ENCODE measurements at regions not wholly inside any gene's neighbourhood (a gene's known extent, or its start where the extent isn't known, plus 50 kb on each side); places are given as distances from the start of the nearest gene placed in this dataset.
"Not testable (repeated sequence)": the region's sequence is repeated elsewhere in the genome, so short reads cannot be mapped to it uniquely, and the experiment has no call there.

DNA sequence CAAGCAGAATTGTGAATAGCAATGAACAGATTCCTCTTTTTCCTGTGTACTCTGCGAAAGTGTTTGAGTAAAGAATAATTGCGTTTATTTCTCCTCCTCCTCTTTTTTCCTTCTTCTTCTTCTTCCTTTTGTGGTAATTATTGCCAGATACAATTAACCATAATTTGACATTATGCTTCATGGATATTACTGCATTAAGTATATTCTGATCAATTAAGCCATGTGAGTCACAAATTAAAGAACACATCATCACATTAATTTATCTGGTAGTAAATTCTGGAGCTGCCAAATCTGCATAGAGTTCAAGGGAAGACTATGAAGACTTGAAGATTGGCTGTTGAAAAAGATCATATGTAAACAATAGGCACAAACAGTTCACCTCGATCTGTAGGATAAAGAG, 72.9 kb upstream of the TFPI start:
- Histone ChIP-seq H3K36me3 (ENCODE audit: insufficient read depth, insufficient read length, low read length) (no peaks in the 10 kb centered on the region), H3K27me3 (ENCODE audit: insufficient read depth, insufficient read length) (no peaks in the 10 kb centered on the region), H3K4me1 (ENCODE audit: insufficient read depth, insufficient read length) (no peaks in the 10 kb centered on the region), H3K9ac (ENCODE audit: insufficient read length, low read depth) (no peak overlapping the region), H3K4me3 (ENCODE audit: insufficient read length, low read depth) (no peak overlapping the region), H3K9me3 (ENCODE audit: insufficient read depth, low read length) (peaks cover 17% of the 10 kb centered on the region)
- no peak for DNase-seq (ENCODE audit: low read depth, low spot score)
- TF ChIP-seq ZNF274 (IDR thresholded peaks at IDR 0.05; ENCODE audit: low read depth, low read length) (no peak), YY1 (IDR thresholded peaks at IDR 0.05; ENCODE audit: insufficient read depth, insufficient read length) (no peak), SUZ12 (IDR thresholded peaks at IDR 0.05; ENCODE audit: extremely low read depth, insufficient read depth, insufficient read length) (no peak)

DNA sequence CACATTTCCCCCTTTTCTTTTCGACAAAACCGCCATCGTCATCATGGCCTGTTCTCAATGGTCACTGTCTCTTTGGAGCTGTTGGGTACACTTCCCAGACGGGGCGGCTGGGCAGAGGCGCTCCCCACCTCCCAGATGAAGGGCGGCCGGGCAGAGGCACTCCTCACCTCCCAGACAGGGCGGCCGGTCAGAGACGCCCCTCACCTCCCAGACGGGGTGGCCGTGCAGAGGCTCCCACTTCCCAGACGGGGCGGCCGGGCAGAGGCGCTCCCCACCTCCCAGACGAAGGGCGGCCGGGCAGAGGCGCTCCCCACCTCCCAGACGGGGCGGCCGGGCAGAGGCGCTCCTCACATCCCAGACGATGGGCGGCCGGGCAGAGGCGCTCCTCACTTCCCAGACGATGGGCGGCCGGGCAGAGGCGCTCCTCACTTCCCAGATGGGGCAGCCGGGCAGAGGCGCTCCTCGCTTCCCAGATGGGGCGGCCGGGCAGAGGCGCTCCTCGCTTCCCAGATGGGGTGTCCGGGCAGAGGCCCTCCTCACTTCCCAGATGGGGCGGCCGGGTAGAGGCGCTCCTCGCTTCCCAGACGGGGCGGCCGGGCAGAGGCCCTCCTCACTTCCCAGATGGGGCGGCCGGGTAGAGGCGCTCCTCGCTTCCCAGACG, 82.6 kb upstream of the TFPI start:
- not testable (repeated sequence) for H3K27me3 ChIP-seq (ENCODE audit: insufficient read depth, insufficient read length); H3K9ac ChIP-seq (ENCODE audit: insufficient read length, low read depth); DNase-seq (ENCODE audit: low read depth, low spot score); H3K4me3 ChIP-seq (ENCODE audit: insufficient read length, low read depth); H3K36me3 ChIP-seq (ENCODE audit: insufficient read depth, insufficient read length, low read length); H3K4me1 ChIP-seq (ENCODE audit: insufficient read depth, insufficient read length)
- H3K9me3 ChIP-seq (ENCODE audit: insufficient read depth, low read length) = peaks cover 13% of the 10 kb centered on the region

DNA sequence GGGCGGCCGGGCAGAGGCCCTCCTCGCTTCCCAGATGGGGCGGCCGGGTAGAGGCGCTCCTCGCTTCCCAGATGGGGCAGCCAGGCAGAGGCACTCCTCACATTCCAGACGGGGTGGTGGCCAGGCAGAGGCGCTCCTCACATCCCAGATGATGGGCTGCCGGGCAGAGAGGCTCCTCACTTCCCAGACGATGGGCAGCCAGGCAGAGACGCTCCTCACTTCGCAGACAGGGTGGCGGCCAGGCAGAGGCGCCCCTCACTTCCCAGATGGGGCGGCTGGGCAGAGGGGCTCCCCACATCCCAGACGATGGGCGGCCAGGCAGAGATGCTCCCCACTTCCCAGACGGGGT, 83.1 kb upstream of the TFPI start:
- not testable (repeated sequence) for H3K4me3 ChIP-seq (ENCODE audit: insufficient read length, low read depth); H3K4me1 ChIP-seq (ENCODE audit: insufficient read depth, insufficient read length); H3K36me3 ChIP-seq (ENCODE audit: insufficient read depth, insufficient read length, low read length); H3K27me3 ChIP-seq (ENCODE audit: insufficient read depth, insufficient read length); DNase-seq (ENCODE audit: low read depth, low spot score); H3K9ac ChIP-seq (ENCODE audit: insufficient read length, low read depth)
- H3K9me3 ChIP-seq (ENCODE audit: insufficient read depth, low read length) = peaks cover 13% of the 10 kb centered on the region

DNA sequence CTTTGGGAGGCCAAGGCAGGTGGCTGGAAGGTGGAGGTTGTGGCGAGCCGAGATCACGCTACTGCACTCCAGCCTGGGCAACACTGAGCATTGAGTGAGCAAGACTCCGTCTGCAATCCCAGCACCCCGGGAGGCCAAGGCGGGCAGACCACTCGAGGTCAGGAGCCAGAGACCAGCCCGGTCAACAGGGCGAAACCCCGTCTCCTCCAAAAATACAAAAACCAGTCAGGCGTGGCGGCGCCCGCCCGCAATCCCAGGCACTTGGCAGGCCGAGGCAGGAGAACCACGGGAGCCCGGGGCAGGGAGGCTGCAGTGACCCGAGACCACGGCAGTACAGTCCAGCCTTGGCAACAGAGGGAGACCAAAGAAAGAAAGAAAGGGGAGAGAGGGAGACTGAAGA, 83.5 kb upstream of the TFPI start:
- not testable (repeated sequence) for H3K4me1 ChIP-seq (ENCODE audit: insufficient read depth, insufficient read length); H3K36me3 ChIP-seq (ENCODE audit: insufficient read depth, insufficient read length, low read length); DNase-seq (ENCODE audit: low read depth, low spot score)

DNA sequence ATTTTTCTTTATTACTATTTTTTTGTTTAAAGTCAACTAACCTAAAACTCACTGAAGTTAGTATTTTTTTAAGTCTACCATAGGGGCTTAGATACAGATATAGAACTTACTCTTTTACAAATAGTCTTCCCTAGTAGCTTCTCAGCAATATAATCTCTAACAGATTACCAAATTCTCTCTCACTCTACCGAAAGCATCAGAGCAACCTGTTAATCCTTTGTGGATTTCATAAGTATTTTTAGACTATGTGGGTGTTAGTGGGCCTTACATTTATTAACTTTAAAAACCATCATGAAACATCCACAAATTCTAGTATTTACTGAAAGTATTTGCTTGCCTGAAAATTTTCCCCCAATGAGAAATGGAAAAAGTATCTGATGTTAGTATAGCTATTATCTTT, 84.6 kb upstream of the TFPI start:
- H3K4me1 ChIP-seq (ENCODE audit: insufficient read depth, insufficient read length) = no peaks in the 10 kb centered on the region
- H3K27me3 ChIP-seq (ENCODE audit: insufficient read depth, insufficient read length) = no peaks in the 10 kb centered on the region
- no peak for DNase-seq (ENCODE audit: low read depth, low spot score)
- TF ChIP-seq ZNF274 (IDR thresholded peaks at IDR 0.05; ENCODE audit: low read depth, low read length) (no peak), YY1 (IDR thresholded peaks at IDR 0.05; ENCODE audit: insufficient read depth, insufficient read length) (no peak), SUZ12 (IDR thresholded peaks at IDR 0.05; ENCODE audit: extremely low read depth, insufficient read depth, insufficient read length) (no peak)
- H3K36me3 ChIP-seq (ENCODE audit: insufficient read depth, insufficient read length, low read length) = no peaks in the 10 kb centered on the region
- no peak overlapping the region for H3K9ac ChIP-seq (ENCODE audit: insufficient read length, low read depth)
- H3K9me3 ChIP-seq (ENCODE audit: insufficient read depth, low read length) = peaks cover 13% of the 10 kb centered on the region
- no peak overlapping the region for H3K4me3 ChIP-seq (ENCODE audit: insufficient read length, low read depth)

More for the DNA sequence above, 83.5 kb upstream of the TFPI start:
- H3K9ac ChIP-seq (ENCODE audit: insufficient read length, low read depth); H3K4me3 ChIP-seq (ENCODE audit: insufficient read length, low read depth); H3K27me3 ChIP-seq (ENCODE audit: insufficient read depth, insufficient read length): not testable (repeated sequence)
- H3K9me3 ChIP-seq (ENCODE audit: insufficient read depth, low read length) = peaks cover 13% of the 10 kb centered on the region

DNA sequence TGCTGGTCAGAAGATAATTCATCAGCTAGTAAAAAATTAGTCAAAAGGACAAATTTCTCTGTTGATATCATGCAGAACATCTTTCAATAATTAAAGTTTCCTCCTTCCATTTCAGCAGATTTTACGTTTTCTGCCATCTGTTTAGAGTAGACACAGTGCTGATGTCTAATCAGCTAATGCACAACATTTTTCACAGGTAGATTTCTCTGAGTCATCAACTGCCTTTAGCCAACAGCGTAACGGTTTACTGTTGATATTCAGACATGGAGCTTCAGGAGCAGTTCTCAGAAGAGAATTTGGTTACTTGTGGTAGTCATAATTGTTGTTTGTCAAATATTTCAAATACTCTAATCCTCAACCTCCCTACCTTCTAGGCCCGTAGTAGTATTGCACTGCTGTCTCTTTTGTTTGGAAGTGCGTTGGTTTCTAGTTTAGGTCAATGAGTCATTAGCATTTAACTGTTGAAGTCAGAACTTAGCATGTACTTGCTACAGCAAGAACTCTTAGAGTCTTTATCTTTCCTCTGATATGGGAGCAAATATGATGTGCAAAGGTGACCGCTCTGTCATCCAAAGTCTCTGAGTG, 86.8 kb upstream of the TFPI start:
- TF ChIP-seq YY1 (IDR thresholded peaks at IDR 0.05; ENCODE audit: insufficient read depth, insufficient read length) (no peak), ZNF274 (IDR thresholded peaks at IDR 0.05; ENCODE audit: low read depth, low read length) (no peak), SUZ12 (IDR thresholded peaks at IDR 0.05; ENCODE audit: extremely low read depth, insufficient read depth, insufficient read length) (no peak)
- Histone ChIP-seq H3K9me3 (ENCODE audit: insufficient read depth, low read length) (peaks cover 13% of the 10 kb centered on the region), H3K4me1 (ENCODE audit: insufficient read depth, insufficient read length) (no peaks in the 10 kb centered on the region), H3K36me3 (ENCODE audit: insufficient read depth, insufficient read length, low read length) (no peaks in the 10 kb centered on the region), H3K9ac (ENCODE audit: insufficient read length, low read depth) (no peak overlapping the region), H3K27me3 (ENCODE audit: insufficient read depth, insufficient read length) (no peaks in the 10 kb centered on the region), H3K4me3 (ENCODE audit: insufficient read length, low read depth) (no peak overlapping the region)
- DNase-seq (ENCODE audit: low read depth, low spot score) = no peak

DNA sequence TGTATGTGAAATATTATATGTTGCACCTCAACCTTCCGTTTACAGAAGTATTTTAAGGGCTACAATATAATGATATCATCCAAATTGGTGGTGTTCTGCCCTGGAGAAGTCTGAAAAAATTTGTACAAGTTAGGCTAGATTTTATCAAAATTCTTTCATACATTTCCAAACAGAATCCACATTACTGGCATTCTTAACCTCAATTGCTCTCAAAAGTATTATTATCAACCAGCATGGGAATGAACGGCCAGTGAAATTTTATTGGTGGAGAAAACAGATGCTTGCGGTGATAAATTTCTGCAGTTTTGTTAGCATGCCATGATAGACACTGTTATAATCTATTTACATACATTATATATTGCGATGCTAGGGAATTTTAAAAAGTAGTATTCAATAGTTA, 88.3 kb upstream of the TFPI start:
- H3K36me3 ChIP-seq (ENCODE audit: insufficient read depth, insufficient read length, low read length) = no peaks in the 10 kb centered on the region
- no peak for TF ChIP-seq SUZ12 (IDR thresholded peaks at IDR 0.05; ENCODE audit: extremely low read depth, insufficient read depth, insufficient read length)
- no peak for TF ChIP-seq YY1 (IDR thresholded peaks at IDR 0.05; ENCODE audit: insufficient read depth, insufficient read length)
- no peak for TF ChIP-seq ZNF274 (IDR thresholded peaks at IDR 0.05; ENCODE audit: low read depth, low read length)
- peaks cover 11% of the 10 kb centered on the region for H3K9me3 ChIP-seq (ENCODE audit: insufficient read depth, low read length)
- no peak for DNase-seq (ENCODE audit: low read depth, low spot score)
- no peak overlapping the region for H3K9ac ChIP-seq (ENCODE audit: insufficient read length, low read depth)
- H3K27me3 ChIP-seq (ENCODE audit: insufficient read depth, insufficient read length) = no peaks in the 10 kb centered on the region
- H3K4me1 ChIP-seq (ENCODE audit: insufficient read depth, insufficient read length) = no peaks in the 10 kb centered on the region
- H3K4me3 ChIP-seq (ENCODE audit: insufficient read length, low read depth) = no peak overlapping the region

DNA sequence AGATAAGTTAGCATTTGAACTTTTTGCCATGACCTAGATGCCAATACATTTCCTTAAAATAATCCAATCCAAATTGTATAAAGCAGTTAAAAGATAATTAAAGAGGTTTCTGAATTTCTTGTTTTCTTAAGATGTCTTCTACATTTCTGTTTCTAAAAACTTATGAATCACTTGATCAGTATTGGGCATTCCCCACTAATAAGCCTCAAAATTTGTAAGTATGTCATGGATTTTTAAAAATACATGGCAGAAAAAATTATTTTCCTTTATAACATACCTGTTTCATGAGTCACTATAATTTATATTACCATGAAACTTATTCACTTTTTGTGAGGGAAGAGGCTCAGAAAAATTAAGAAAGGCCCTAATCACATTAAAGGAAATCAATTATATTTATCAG, 90.3 kb upstream of the TFPI start:
- no peak overlapping the region for H3K4me3 ChIP-seq (ENCODE audit: insufficient read length, low read depth)
- H3K27me3 ChIP-seq (ENCODE audit: insufficient read depth, insufficient read length) = no peaks in the 10 kb centered on the region
- no peak for TF ChIP-seq ZNF274 (IDR thresholded peaks at IDR 0.05; ENCODE audit: low read depth, low read length)
- H3K36me3 ChIP-seq (ENCODE audit: insufficient read depth, insufficient read length, low read length) = no peaks in the 10 kb centered on the region
- no peaks in the 10 kb centered on the region for H3K4me1 ChIP-seq (ENCODE audit: insufficient read depth, insufficient read length)
- no peak overlapping the region for H3K9ac ChIP-seq (ENCODE audit: insufficient read length, low read depth)
- no peaks in the 10 kb centered on the region for H3K9me3 ChIP-seq (ENCODE audit: insufficient read depth, low read length)
- no peak for DNase-seq (ENCODE audit: low read depth, low spot score)
